ENCODE measurements at regions not wholly inside any gene's neighbourhood (a gene's known extent, or its start where the extent isn't known, plus 50 kb on each side); places are given as distances from the start of the nearest gene placed in this dataset.

- Histone ChIP-seq H3K4me1 (ENCODE audit: control insufficient read depth, low read depth, low read length) (peaks cover 19% of the 10 kb centered on the region), H3K9ac (ENCODE audit: low read length) (no peak overlapping the region), H3K27ac (ENCODE audit: low read length) (no peak overlapping the region), H3K9me3 (ENCODE audit: control insufficient read depth, low read depth, low read length) (no peaks in the 10 kb centered on the region), H3K27me3 (ENCODE audit: control insufficient read depth, insufficient read depth, low read length) (no peaks in the 10 kb centered on the region), H3K36me3 (ENCODE audit: control insufficient read depth, low read depth, low read length) (no peaks in the 10 kb centered on the region), H3K4me3 (ENCODE audit: low read length) (no peak overlapping the region)
Observed at GRCh38 chr1:234990874-234991801, 137.5 kb downstream of the TOMM20 start.

GRCh38 chr1:234990328-234990675, 138.3 kb downstream of the TOMM20 start:
- no peak overlapping the region for H3K27ac ChIP-seq (ENCODE audit: low read length)
- H3K4me1 ChIP-seq (ENCODE audit: control insufficient read depth, low read depth, low read length): peaks cover 19% of the 10 kb centered on the region

GRCh38 chr1:234989479-234990327, 138.9 kb downstream of the TOMM20 start:
- H3K36me3 ChIP-seq (ENCODE audit: control insufficient read depth, low read depth, low read length): no peaks in the 10 kb centered on the region
- H3K27me3 ChIP-seq (ENCODE audit: control insufficient read depth, insufficient read depth, low read length): no peaks in the 10 kb centered on the region
- no peak overlapping the region for H3K4me3 ChIP-seq (ENCODE audit: low read length)
- no peaks in the 10 kb centered on the region for H3K9me3 ChIP-seq (ENCODE audit: control insufficient read depth, low read depth, low read length)
- no peak overlapping the region for H3K27ac ChIP-seq (ENCODE audit: low read length)
- H3K9ac ChIP-seq (ENCODE audit: low read length): no peak overlapping the region
- H3K4me1 ChIP-seq (ENCODE audit: control insufficient read depth, low read depth, low read length): peaks cover 19% of the 10 kb centered on the region

More at GRCh38 chr1:234990328-234990675, 138.3 kb downstream of the TOMM20 start:
- Histone ChIP-seq H3K9me3 (ENCODE audit: control insufficient read depth, low read depth, low read length) (no peaks in the 10 kb centered on the region), H3K27me3 (ENCODE audit: control insufficient read depth, insufficient read depth, low read length) (no peaks in the 10 kb centered on the region), H3K4me3 (ENCODE audit: low read length) (no peak overlapping the region), H3K9ac (ENCODE audit: low read length) (no peak overlapping the region), H3K36me3 (ENCODE audit: control insufficient read depth, low read depth, low read length) (no peaks in the 10 kb centered on the region)

GRCh38 chr1:234989019-234989418, 139.6 kb downstream of the TOMM20 start:
- Histone ChIP-seq H3K27me3 (ENCODE audit: control insufficient read depth, insufficient read depth, low read length) (no peaks in the 10 kb centered on the region), H3K9ac (ENCODE audit: low read length) (no peak overlapping the region), H3K4me1 (ENCODE audit: control insufficient read depth, low read depth, low read length) (peaks cover 23% of the 10 kb centered on the region), H3K4me3 (ENCODE audit: low read length) (no peak overlapping the region), H3K9me3 (ENCODE audit: control insufficient read depth, low read depth, low read length) (no peaks in the 10 kb centered on the region), H3K27ac (ENCODE audit: low read length) (no peak overlapping the region), H3K36me3 (ENCODE audit: control insufficient read depth, low read depth, low read length) (no peaks in the 10 kb centered on the region)

GRCh38 chr1:234988536-234988935, 140.1 kb downstream of the TOMM20 start:
- Histone ChIP-seq H3K4me1 (ENCODE audit: control insufficient read depth, low read depth, low read length) (peaks cover 23% of the 10 kb centered on the region), H3K36me3 (ENCODE audit: control insufficient read depth, low read depth, low read length) (no peaks in the 10 kb centered on the region), H3K27me3 (ENCODE audit: control insufficient read depth, insufficient read depth, low read length) (no peaks in the 10 kb centered on the region), H3K9ac (ENCODE audit: low read length) (no peak overlapping the region), H3K9me3 (ENCODE audit: control insufficient read depth, low read depth, low read length) (no peaks in the 10 kb centered on the region), H3K4me3 (ENCODE audit: low read length) (no peak overlapping the region), H3K27ac (ENCODE audit: low read length) (no peak overlapping the region)

- Histone ChIP-seq H3K9me3 (ENCODE audit: control insufficient read depth, low read depth, low read length) (no peaks in the 10 kb centered on the region), H3K27me3 (ENCODE audit: control insufficient read depth, insufficient read depth, low read length) (no peaks in the 10 kb centered on the region), H3K36me3 (ENCODE audit: control insufficient read depth, low read depth, low read length) (no peaks in the 10 kb centered on the region), H3K9ac (ENCODE audit: low read length) (no peak overlapping the region), H3K4me1 (ENCODE audit: control insufficient read depth, low read depth, low read length) (peaks cover 23% of the 10 kb centered on the region), H3K4me3 (ENCODE audit: low read length) (no peak overlapping the region), H3K27ac (ENCODE audit: low read length) (no peak overlapping the region)
Observed at GRCh38 chr1:234988155-234988517, 140.5 kb downstream of the TOMM20 start.

- H3K27me3 ChIP-seq (ENCODE audit: control insufficient read depth, insufficient read depth, low read length): no peaks in the 10 kb centered on the region
- peak overlapping the region; percentile 34 for H3K27ac ChIP-seq (ENCODE audit: low read length)
- H3K36me3 ChIP-seq (ENCODE audit: control insufficient read depth, low read depth, low read length): no peaks in the 10 kb centered on the region
- peaks cover 23% of the 10 kb centered on the region for H3K4me1 ChIP-seq (ENCODE audit: control insufficient read depth, low read depth, low read length)
- H3K9me3 ChIP-seq (ENCODE audit: control insufficient read depth, low read depth, low read length): no peaks in the 10 kb centered on the region
- H3K4me3 ChIP-seq (ENCODE audit: low read length): no peak overlapping the region
- no peak overlapping the region for H3K9ac ChIP-seq (ENCODE audit: low read length)
Observed at GRCh38 chr1:234987415-234988154, 141.1 kb downstream of the TOMM20 start.

GRCh38 chr1:234986750-234987414, 141.8 kb downstream of the TOMM20 start:
- H3K4me3 ChIP-seq (ENCODE audit: low read length): no peak overlapping the region
- H3K27ac ChIP-seq (ENCODE audit: low read length): peak overlapping the region; percentile 33
- peaks cover 23% of the 10 kb centered on the region for H3K4me1 ChIP-seq (ENCODE audit: control insufficient read depth, low read depth, low read length)
- H3K27me3 ChIP-seq (ENCODE audit: control insufficient read depth, insufficient read depth, low read length): no peaks in the 10 kb centered on the region
- no peaks in the 10 kb centered on the region for H3K36me3 ChIP-seq (ENCODE audit: control insufficient read depth, low read depth, low read length)
- no peaks in the 10 kb centered on the region for H3K9me3 ChIP-seq (ENCODE audit: control insufficient read depth, low read depth, low read length)
- no peak overlapping the region for H3K9ac ChIP-seq (ENCODE audit: low read length)

- no peak overlapping the region for H3K9ac ChIP-seq (ENCODE audit: low read length)
- peaks cover 23% of the 10 kb centered on the region for H3K4me1 ChIP-seq (ENCODE audit: control insufficient read depth, low read depth, low read length)
- H3K27me3 ChIP-seq (ENCODE audit: control insufficient read depth, insufficient read depth, low read length): no peaks in the 10 kb centered on the region
- H3K27ac ChIP-seq (ENCODE audit: low read length): no peak overlapping the region
- no peak overlapping the region for H3K4me3 ChIP-seq (ENCODE audit: low read length)
- H3K36me3 ChIP-seq (ENCODE audit: control insufficient read depth, low read depth, low read length): no peaks in the 10 kb centered on the region
- H3K9me3 ChIP-seq (ENCODE audit: control insufficient read depth, low read depth, low read length): no peaks in the 10 kb centered on the region
Observed at GRCh38 chr1:234985516-234986294, 142.9 kb downstream of the TOMM20 start.

GRCh38 chr1:234985007-234985370, 143.6 kb downstream of the TOMM20 start:
- Histone ChIP-seq H3K4me1 (ENCODE audit: control insufficient read depth, low read depth, low read length) (peaks cover 23% of the 10 kb centered on the region), H3K4me3 (ENCODE audit: low read length) (no peak overlapping the region), H3K9ac (ENCODE audit: low read length) (no peak overlapping the region), H3K9me3 (ENCODE audit: control insufficient read depth, low read depth, low read length) (no peaks in the 10 kb centered on the region), H3K27ac (ENCODE audit: low read length) (no peak overlapping the region), H3K36me3 (ENCODE audit: control insufficient read depth, low read depth, low read length) (no peaks in the 10 kb centered on the region), H3K27me3 (ENCODE audit: control insufficient read depth, insufficient read depth, low read length) (no peaks in the 10 kb centered on the region)

Data from iPS-18a (cell line).